Mucosa of gallbladder (tissue), 1 donor: ENCODE measurements at regions not wholly inside any gene's neighbourhood (a gene's known extent, or its start where the extent isn't known, plus 50 kb on each side); places are given as distances from the start of the nearest gene placed in this dataset.

Experiments used
- DNase-seq: peaks from one replicate; pipeline ENCODE4 v3.0.0-alpha.2; 2020; ENCODE audit warnings: low spot score
- donor health status: DM: no; HTN: no; CAD: no.

DNA sequence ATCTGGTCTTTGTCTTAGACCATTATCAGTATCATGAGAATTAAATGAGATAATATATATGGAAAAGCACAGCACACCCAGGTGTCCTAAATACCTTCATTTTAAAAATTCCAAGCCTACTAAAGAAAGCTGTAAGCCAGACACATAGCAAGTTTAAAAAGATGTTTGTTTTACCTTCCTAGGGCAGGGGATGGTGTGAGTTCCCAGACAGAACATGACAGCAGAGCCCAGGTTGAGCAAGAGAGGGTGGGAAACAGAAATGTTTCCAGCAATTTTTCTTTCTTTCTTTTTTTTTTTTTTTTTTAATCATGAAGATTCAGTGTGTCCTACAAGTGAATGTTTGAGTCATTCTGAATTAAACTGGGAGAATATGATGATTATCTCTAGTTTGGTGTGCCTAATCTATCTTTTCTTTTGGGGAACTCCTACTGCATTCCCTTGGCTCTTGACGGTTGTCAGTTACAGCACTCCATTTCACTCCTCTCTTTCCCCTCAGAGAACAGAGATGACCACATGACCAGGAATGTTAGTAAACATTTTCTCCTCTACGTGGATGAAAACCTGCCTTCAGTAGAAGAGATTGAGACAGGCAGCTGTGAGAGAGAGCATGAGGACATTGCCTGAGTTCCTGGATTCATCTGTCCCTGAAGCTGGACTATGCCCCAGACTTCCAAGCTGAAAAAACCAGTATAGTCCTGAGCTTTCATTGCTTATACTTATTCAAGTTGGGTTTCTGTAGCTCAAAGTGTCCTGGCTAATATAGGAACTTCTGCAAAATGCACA, 54.5 kb upstream of the ARL14 start:
- no peak for DNase-seq

DNA sequence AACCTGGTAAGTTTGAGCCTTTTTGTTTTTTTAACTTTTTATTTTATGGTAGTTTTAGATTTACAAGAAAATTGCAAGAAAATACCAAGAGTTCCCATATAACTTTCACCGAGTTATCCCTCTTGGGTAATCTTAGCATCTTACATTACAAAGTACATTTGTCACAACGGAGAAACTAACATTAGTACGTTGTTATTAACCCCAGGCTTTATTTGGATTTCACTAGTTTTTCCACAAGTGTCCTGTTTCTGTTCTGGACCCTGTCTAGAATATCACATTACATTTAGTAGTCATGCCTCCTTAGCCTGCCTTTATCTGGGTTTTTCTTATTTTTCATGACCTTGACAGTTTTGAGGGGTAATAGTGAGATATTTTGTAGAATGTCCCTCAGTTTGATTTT, 53.5 kb upstream of the KPNA4 start:
- DNase-seq, result no peak

DNA sequence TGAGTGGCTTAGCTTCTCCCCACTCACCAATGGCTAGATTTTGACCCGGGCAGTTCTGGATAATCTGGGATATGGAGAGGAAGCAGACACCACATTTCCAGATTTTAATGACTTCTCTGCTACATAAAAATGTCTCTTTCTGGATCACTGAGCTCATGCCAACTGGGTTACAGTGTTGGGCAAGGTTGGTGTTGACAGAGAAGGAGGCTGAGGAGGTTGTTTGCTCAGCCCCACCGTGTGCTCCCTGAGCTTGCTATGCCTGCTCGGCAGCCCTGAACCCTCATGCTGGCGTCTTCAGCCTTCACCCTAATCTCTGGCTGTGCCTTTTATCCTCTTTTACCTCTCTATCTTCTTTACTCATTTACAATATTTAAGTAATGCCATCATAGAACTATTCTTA, 53.0 kb upstream of the KPNA4 start:
- DNase-seq, result peak; percentile 37

DNA sequence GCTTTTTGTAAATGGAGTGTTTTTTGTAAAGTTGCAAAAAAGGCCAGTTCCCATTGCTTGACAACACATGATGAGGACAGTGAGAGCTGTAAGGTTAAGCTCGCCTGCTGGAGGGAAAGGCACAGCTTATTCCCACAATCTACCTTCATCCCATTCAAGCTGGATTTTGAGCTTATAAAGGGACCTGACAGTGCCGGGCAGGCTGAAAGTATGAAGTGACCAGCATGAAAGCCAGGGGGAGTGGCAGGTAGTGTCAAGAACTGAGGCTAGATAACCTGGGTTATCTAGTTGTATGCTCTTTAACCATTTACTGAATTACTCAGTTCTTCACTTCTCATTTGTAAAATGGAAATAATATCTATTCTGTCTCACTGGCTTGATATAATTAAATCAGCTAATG, 52.3 kb upstream of the KPNA4 start:
- no peak for DNase-seq

DNA sequence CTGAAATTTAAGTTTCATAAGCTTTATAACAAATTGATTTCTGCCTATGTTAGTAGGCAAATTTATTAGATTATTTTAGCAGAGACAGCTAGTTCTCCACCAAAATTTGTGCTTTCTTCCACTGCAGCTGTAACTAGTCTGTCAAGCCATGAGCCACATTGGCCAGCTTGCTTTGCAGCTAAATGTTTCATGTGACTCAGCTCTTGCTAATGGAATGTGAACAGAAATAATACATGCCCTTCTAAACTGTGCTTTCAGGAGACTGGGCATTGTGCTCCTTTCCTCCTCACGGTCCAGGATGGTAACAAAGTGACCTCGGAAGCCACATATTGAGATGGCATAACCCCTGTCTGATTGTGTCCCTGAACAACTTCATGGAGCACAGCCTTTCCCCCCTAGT, 51.3 kb upstream of the KPNA4 start:
- DNase-seq, result no peak

DNA sequence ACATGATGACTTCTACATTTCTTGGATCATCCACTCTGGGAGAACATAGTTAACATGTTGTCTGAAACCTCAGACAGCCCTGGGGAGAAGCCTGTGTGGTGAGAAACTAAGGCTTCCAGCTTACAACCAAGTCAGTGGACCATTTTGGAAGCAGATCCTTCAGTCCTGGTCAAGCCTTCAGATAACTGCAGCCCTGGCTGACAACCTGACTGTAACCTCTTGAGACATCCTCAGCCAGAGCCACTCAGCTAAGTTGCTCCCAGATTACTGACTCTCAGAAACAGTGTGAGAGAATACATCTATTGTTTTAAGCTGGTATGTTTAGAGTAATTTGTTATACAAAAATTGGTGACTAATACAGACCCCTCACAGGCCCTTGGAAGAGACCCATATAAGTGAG, 50.9 kb upstream of the KPNA4 start:
- no peak for DNase-seq
